HG02870 (cell line): ENCODE measurements at regions not wholly inside any gene's neighbourhood (a gene's known extent, or its start where the extent isn't known, plus 50 kb on each side); places are given as distances from the start of the nearest gene placed in this dataset.

ENCODE experiments used
- ATAC-seq: cut with Tn5 transposase; IDR thresholded peaks from one replicate; pipeline ENCODE4 v1.9.1; 2021; ENCODE audit warnings: mild to moderate bottlenecking, moderate library complexity; ENCODE audit not compliant: unreplicated experiment

DNA sequence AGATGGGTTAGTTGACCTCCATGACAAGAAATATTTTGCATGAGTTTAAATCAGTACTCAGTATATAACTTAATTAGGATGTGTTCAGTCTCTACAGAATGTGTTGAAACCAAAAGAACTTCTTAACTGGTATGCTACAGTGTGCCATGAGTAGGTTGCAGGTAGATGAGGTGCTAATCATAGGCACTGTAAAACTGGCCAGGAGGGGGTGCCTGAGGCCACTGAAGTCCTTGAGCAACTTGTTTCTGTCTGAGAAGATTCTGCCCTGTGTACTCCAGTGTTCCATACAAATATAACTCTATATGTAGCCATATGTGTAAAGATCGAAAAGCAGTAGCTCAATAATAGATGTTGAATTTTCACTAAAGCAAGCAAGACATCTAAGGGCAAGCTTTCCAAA, 549.2 kb upstream of the KLF12 start:
- ATAC-seq = no peak

DNA sequence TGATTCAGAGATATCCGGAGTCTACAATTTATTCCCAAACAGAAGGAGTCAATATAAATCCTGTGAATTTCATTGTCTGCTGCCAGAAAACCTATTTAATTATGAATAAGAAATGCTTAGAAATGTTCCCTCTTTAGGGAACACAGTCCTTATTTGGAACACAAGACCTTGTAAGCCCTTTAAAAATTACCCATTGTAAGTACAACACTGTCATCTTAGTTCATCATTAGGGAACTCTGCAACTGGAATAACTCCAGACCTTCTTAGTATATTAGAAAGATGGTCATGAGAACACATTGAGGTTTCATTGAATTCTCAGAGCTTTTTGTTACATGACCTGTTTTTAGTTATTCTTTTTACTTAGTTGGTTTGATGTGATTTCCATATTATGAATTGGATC, 548.5 kb upstream of the KLF12 start:
- ATAC-seq = no peak

DNA sequence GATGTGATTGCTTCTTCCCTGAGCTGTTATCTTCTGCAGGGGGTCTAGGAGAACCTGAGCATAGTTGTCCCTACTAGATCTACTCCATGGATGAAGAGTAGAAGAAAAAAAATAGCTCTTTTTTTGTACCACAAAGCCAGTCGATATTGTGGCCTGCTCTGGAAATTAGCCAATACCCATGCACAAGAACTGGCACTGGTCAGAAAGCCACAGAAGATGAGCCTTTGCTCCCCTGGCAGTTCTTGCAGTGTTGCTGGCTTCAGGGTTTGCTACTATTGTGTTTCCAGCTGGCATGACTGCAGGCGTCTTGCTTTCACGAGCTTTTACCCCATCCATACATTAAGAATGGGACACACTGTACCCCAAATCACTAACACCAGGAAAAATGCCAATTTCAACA, 547.7 kb upstream of the KLF12 start:
- ATAC-seq = no peak

DNA sequence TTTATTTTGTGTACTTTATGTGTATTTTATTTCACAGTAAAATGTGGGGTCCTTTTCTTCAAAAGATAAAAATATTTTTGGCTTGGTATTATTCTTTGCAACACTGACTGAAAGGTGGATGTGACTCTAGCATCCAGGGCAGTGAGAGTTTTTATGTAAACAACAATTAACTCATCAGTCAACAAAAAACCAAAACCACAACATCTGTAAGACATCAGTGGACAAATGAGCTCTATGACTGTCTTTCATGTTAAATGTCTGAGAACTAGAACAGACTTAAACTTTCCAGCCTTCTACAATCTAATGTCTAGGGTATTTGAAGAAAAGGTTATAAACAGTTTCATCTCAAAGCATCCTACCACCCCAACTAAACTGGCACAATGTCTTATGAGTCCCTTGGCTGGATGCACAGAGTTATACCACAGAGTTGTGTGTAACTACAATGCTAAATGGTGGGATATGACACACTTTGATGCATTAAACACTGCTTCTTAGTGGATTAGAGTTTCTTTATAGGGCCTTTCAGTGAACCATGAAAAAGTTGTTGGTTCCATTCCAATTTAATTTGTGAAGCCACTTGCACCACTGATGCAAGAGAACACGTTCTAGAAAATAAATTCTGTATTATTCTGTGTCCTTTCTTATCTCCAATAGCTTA, 544.2 kb upstream of the KLF12 start:
- ATAC-seq = no peak

DNA sequence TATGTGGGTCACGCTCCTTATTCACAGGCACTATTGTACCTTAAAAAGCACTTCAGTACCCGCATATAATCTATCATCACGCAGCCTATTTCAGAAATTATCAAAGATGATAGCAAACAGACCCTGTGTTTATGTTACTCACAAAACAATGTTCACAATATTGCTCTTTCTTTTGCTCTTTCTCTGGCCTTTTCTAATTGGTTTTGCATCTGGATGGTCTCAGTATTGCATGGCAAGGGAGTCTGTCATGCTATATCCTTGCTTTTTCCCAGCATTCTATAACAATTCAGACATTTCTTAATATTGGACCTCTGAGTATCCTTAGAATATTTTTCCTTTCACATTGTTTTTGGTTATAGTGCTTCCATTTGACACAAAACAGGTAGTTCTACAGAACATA, 541.8 kb upstream of the KLF12 start:
- ATAC-seq = no peak

DNA sequence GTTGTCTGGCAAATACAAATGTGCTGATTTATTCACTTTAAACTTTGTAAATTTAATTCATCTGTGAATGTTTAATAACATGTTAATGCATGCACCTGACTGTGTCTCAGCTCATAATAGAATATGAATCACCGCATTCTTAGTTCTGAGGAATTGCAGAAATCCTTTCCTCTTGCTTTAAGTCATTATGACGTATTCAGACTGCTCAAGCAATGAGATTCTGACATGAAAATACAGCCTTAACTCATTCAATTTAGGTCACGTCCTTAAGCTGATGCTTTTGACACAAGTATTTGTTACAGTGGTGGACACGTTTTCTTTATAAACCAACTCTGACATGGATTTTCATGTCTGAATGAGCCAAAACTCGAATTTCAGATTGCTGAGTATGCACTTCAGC, 541.0 kb upstream of the KLF12 start:
- ATAC-seq = no peak

DNA sequence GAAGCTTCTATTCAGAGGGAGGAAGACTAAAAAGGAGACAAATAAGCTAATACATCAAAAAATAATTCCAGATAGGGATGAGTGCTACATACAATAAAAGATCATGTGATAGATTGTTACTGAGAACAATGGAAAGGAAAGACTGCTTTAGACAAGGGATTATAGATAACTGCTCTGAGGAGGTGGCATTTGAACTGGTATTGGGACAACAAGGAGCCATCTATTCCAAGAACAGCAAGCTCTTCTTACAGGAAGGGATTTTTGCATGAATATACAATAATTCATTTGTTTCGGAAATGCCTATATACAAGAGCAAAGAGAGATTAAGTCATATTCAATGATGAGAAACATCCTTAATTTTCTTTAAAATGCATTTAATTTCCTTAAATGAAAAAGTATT, 540.5 kb upstream of the KLF12 start:
- ATAC-seq = no peak

DNA sequence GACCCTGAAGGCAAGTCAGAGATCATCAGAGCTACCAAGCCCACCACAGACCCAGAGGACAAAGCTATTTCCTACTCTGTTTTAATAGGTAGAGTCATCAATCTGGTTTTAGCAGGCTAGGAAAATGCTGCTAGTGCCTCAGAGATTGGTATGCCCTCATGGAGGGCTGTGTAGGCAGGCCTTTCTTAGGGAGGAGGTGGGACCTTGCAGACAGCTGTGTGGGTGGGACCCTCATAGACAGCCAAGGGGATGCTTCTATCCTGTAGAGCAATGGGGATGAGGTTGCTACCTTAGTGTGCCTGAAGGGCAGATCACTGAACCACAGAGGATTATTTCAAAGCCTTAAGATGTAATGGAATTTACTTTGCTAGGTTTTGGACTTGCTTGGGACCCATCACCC, 534.9 kb upstream of the KLF12 start:
- ATAC-seq = no peak

DNA sequence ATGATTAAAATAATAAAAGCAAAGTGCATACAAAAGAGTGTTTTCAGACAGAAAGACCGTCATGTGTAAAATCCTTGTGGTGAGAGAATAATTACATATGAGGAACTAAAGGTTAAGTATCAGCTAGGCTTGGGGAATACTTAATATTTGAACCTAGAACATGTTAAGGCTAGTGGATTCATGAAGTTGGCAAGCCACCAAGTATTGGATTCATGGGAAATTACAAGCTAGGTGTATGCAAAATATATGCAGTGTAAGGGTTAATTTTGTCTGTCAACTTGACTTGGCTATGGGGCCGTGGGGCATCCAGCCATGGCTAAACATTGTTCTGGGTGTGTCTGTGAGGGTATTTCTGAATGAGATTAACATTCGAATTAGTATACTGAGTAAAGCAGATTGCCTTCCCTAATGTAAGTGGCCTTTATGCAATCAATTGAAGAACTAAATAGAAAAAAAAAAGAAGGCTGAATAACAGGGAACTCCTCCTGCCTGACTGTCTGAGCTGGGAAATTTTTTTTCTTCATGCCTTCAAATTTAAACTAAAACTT, 533.5 kb upstream of the KLF12 start:
- no peak for ATAC-seq

DNA sequence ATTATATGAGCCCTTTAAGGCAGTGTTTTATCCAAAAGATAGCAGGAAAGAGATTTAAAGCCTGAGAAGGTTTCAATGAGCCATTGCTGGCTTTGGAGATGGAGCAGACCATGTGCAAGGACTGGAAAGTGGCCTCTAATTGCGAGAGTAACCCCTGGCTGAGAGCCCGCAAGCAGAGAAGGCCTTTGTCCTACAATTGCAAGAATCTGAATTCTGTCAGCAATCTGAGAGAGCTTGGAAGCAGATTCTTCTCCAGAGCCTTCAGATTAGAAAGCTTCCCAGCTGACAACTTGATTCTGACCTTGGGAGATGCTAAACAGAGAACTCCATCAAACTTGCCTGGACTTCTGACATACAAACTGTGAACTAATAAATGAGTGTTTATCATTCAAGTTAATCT, 528.7 kb upstream of the KLF12 start:
- ATAC-seq = no peak

DNA sequence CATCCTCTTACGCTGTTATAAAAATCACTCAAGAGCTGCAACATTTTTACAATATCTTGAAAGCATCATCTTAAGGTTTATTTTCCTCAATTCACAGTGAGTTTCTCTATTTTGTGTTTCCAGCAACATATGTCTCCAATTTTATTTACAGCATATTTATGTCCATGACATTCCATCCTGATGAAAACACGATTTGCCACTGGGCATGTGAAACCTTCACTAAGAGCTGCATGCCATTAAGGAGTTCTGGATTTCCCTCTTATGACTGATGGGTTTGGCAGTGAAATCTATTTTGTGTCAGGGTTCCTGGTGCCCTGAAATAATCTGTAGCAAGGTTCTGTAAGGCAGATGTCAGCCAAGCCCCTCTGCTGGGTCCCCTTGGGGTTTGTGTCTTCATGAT, 527.6 kb upstream of the KLF12 start:
- ATAC-seq = no peak

DNA sequence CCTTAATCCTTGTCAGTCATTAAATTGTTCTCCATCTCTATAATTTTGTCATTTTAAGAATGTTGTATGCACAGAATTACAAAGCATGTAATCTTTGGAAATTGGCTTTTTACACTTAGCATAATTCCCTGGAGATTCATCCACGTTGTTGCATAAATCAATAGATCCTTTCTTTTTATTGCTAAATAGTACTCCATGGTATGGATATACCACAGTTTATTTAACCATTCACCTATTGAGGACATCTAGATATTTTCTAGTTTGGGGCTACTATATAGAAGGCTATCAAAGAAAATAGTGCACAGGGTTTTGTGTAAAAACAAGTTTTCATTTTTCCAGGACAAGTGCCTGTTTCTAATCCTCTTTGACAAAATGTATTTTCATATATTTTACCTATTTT, 523.6 kb upstream of the KLF12 start:
- ATAC-seq = no peak

DNA sequence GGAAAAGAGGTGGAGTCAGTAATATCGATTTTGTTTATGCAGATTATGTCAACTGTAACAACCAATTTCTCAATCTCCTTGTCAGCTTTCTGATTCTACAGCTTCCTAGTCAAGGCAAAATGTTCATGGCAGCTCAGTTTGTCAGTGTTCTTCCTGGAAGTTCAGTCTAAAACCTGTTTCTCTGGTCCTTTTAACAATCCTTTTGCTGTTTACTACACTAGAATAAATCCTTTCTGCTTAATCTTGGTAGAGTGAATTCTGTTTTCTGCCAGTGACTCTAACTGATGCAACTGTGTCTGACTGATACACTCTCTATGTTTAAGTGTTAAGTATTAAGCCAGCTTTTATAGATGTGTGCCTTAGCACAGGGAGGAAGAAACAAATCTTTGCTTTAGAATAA, 516.9 kb upstream of the KLF12 start:
- ATAC-seq = no peak

DNA sequence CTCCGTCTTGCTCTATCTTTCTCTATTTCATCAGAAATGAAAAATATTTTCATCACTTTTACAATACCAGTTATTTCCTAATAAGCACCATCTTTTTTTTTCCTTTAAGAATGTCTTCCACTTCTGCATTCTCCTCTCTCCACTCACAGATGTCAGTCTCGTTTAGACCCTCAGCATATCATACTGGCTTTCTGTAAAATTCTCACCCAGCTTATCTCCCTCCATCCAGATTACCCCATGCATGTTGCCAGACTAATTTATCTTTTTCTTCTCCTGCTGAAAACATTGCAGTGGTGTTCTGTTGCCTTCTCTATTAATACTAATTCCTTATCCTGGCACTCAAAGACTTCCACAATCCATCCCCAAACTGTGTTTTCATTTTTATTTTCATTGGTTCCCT, 513.8 kb upstream of the KLF12 start:
- ATAC-seq = no peak

DNA sequence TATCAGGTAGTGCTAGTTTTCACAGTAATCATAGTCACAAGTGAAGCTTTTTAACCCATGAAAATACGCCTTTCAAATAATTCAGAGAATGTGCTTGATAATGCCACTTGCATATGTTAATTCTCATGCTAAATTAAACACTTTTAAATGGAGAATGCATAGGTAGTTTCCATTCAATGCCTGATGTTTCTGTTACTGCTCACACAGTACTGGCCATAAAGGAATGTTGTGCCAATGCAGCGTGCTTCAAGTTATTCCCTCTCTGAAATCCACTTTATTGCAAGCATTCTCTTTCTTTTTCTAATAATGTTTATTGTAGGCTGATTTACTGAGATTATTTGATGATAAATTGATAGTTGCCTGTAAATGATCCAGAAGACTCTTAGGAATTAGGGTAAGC, 513.0 kb upstream of the KLF12 start:
- ATAC-seq = no peak

DNA sequence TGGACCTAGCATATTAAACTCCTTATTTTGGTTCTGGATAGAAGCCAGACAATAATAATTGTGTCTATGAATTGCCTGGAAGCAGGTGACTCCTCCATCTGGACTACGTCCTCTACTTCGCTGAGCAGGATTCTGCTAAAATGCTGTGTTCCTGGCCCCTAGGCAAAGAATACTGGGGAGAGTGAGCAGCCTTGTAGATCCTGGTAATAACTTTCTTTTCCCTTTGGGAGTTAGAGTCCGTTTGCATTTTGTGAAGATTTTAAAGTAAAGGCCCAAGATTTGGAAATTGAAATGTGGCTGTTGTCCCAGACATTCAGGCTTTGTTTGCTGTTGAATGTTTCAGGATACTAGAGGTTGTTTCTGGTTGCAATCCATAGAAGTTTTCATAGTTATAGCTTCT, 511.9 kb upstream of the KLF12 start:
- ATAC-seq = no peak

DNA sequence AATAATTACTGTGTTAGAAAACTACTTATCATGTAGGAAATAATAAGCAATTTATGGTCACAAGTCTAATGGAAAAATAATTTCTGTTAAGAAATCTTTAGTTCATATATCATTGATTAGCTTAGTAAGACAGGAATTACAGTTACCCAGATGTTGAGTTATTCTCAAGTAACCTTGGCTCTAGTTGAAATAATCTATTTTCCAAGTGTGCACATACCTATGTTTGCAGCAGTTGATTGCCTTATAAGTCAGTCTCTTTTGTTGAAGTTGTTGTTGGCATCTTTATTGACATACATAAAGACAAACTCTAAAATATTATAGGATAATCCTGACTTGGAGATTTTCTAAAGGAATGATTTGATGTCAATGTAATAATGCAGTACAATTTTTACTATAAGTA, 511.4 kb upstream of the KLF12 start:
- ATAC-seq = no peak

DNA sequence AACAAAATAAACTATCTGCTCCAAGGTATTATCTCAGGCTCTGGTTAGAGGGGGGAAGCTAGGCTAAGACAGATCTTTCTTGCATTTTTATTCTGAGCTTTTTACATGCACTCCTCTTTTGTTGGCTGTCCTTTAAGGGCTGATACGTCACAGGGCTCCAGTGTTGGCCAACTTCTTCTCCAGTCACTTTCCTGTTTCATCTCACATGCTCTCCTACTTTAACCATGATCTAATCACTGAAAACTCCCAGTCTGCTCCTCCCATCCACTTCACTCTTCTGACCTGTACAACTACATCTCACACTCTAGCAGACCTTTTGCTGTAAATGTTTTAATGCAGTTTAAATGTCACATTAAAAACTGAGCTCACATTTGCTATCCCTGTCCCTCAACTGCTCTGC, 510.0 kb upstream of the KLF12 start:
- no peak for ATAC-seq

DNA sequence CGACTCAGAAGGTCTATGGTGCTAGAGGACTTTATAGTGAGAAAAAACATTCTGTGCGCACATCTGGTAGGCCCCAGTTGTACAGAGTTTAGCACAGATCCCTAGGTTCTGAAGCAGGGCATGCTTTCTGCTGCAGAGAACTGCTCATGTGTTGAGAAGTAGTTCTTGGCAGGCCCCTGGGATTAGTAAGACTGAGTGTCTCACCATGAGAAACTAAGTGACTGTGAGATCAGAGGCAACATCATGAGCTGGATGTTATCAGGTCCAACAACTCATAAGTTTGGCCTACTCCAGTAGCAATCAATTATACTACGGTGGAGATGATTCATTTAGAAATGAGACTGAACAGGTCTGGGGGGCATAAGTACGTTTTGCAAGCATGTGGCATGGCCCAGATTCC, 507.4 kb upstream of the KLF12 start:
- ATAC-seq = no peak

DNA sequence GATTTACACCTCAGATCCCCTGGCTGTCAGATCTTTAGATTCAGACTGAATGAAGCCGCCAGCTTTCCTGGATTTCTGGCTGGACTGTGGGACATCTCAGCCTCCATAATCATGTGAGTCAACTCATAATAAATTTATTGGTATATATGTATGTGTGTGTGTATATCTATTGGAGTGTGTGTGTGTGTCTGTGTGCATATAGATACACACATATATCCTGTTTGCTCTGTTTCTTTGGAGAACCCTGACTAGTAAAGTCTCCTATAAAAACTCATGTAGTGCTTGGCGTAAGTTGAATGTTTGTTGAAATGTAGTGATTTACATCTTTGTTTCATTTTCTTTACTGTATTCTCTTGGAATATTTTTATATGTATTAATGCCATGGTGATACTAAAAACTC, 499.5 kb upstream of the KLF12 start:
- ATAC-seq = no peak

DNA sequence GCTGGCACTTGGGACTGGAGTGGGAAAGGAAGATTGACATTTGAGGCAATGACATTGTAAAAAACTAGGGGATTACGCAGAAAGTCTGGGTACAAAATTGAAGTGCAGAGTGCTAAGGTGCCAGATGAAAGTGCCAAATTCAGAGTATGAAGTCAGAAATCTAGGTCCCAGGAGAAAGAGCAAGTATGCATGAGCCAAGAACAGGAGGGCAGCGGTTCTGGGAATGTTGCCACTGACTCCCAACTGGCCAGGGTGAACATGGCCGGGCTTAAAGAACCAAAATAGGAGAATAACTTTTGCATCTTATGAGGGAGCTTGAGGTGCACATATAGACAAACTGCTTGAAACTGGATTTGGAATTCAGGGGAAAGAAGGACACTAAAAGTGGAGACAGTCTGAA, 495.8 kb upstream of the KLF12 start:
- ATAC-seq = no peak

DNA sequence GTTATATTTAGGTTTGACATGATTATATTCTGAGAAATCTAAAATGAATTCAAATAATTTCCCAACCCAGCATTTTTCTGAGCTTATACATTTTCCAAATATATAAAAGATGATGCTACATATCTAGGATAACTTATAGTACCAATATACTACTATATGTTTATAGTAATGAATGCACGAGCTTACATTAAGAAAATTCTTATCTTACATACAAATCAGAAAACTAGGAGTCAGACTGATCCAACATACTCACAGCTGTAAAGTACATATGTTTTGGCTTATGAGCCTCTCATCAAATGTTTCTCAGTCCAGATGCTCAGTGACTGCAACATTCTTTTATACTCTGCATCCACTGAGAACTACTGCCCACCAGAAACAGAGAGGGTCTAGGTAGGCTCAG, 491.3 kb upstream of the KLF12 start:
- no peak for ATAC-seq

DNA sequence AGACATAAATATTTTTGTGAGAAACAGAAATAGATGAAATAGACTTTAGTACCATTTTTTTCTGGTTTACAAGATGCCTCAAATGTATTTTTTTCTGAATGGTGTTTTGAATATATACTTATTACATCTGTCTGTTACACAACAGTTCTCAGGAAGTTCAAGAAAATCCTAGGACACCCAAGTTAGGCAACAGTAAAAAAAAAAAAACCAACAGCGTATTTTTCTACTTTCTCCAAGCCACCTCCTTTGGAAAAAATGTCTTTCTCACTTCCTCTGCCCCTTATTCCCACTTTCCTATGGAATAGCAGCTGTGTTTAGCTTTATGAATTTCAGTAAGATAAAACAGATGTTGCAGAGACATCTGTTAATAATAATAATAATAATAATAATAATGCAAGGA, 489.6 kb upstream of the KLF12 start:
- no peak for ATAC-seq
